HG03460 (cell line): ENCODE measurements at regions not wholly inside any gene's neighbourhood (a gene's known extent, or its start where the extent isn't known, plus 50 kb on each side); places are given as distances from the start of the nearest gene placed in this dataset.

Source experiments
- ATAC-seq: cut with Tn5 transposase; IDR thresholded peaks from one replicate; pipeline ENCODE4 v1.9.1; 2021; ENCODE audit not compliant: unreplicated experiment

DNA sequence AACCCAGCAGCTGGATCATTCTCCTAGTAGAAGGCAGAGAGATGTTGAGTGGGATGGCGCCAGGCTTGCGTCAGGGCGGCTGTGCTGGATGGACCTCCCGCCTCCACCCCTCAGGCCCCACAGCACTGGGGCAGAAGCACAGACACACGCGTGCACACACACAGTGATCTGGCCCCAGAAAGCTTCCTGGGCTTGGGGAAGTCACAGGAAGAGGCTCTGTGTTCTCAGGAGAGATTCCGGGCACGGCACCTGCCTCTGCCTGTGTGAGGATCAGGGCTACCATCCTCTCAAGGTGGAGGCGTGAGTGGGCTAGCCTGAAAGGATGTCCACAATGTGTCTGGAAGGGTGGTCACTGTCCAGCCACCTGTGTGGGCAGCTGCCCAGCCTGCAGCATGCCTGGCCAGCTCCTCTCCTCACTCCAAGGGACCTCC lies 229.8 kb upstream of the HS6ST1 start:
- ATAC-seq = no peak

DNA sequence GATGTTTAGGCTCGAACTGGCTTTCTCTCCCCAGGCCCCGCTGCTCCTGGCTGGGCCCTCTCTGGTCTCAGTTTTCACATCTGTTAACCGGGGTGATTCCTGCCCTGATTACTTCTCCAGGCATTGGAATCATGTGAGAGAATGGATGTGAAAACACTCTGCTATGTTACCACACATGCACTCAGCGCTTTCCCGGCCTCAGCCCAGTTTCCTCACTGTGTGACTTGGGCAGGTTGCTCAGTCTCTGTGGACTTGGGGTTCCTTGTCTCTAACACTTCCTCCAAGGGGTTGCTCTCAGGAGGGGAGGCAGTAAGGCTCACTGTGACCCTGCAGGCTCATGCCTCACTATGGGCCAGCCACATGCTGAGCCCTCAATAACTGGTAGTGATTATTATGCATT lies 230.4 kb upstream of the HS6ST1 start:
- ATAC-seq = no peak

DNA sequence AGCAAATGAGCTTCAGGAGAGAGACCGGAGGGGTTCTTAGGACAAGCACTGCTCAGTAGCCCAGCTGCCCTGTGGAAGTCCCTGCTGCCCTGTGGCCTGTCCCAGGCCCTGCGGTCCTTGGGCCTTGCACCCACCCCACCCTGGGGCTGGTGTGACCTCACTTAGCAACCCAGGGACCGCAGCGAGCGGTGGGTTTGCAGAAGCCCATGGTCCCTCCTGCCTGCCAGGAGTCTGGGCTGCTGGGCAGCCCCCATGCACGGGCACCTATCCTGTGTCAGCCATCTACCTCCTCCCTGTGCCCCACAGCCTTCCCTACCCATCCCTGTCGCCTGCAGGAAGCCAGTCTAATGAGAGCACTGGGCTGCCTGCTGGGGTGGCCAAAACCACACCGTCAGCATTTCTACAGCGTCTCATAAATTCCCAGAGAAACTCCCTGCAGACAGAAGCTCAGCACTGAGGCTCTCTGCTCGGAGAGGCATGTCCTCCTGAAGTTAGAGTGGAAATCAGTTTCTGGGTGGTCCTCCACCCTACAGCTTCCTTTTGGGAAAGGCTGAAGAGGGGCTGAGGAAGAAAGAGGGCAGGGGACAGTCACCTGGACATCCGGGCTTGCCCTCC lies 231.1 kb upstream of the HS6ST1 start:
- no peak for ATAC-seq

DNA sequence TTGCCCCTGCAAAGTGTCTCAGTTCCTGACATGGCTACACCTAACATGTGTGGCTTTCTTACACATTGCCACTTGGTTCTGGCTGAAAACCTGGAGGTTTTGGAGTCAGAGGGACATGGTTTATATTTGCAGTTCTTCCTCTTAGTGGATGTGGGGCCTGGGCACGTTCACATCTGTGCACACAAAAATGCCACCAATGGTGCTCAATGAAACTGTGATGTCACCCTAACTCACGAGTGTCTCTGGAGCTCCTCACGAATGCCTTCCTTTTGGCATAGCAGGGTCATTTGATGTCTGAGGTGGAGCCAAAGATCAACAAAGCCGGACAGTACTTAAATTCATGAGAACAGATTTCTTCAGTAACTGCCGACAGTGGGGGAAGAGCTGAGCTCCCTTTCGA lies 231.7 kb upstream of the HS6ST1 start:
- ATAC-seq = no peak

DNA sequence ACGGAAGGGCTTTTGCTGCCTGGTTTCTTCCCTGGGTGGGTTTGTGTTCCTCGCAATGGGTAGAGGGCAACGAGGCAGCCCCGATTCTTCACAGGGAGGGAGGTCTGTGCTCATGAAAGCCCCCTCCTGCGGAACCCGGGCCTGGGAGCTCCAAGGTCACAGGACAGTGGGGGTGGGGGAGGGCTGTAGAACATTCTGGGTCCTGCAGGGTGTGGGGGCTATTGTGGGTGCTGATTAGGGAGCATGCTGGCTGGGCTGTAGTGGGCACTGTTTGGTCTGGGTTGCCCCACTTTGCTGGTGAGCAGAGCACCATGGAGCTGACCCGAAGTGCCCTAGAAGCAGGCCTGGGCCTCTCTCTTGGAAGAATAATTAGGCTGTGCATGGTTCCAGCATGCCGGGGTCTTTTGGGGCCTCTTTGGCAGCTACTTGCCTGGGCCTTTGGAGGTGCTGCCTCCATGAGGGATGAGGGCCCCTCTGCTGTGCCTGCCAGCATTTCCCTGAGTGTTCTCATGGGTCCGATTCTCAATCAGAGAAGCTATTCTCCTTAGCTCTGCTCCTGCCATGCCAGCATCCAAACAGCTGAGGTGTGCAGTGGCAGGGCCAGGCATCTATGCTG lies 232.2 kb upstream of the HS6ST1 start:
- no peak for ATAC-seq

DNA sequence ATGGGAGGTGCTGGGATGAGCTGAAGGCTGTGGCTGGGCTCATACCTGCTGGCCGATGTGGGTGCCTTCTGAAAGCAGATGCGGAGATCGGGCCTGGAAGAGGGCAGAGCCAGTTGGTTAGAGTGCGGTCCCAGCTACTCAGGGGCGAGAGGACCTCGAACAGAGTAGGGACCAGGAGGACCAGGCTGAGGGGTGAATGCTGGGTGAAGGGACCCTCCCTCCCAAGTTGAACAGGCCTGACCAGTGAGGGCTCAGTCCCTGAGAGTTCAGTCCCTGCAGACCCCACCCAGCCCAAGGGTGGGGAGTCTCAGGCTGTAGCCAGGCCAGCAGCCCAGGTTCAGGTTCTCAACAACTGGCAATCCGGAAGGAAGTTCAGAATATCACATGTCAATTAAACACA lies 232.8 kb upstream of the HS6ST1 start:
- no peak for ATAC-seq

DNA sequence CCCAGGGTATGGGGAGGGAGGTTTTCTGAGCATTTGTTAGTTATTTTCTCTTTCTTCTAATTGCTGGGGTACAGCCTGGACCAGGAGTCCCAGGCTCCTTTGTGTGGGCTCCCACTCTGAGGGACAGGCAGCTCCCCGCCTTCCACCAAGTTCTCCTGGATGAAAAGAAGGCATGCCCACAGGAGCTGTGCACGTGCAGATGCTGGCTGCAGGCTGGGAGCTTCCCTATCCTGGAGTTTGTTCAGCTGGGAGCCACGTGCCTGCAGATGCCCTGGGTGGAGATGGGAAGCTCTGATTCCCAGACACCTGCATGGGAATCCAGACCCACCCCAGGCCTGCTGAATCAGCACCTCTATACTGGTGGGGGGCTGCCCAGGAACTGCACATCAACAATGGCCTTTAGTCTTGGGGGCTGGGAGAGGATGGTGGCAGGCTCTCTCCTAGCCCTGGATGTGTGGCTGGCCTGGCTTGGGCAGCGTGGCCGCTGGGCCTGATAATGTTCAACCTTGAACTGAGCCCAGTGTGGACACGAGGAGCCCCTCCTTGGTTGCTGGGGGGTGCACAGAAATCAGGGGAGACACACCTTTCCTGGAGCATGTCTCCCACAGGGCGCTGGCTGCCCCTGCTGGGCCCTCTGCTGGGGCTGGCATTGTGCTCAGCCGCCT lies 233.6 kb upstream of the HS6ST1 start:
- ATAC-seq = no peak

DNA sequence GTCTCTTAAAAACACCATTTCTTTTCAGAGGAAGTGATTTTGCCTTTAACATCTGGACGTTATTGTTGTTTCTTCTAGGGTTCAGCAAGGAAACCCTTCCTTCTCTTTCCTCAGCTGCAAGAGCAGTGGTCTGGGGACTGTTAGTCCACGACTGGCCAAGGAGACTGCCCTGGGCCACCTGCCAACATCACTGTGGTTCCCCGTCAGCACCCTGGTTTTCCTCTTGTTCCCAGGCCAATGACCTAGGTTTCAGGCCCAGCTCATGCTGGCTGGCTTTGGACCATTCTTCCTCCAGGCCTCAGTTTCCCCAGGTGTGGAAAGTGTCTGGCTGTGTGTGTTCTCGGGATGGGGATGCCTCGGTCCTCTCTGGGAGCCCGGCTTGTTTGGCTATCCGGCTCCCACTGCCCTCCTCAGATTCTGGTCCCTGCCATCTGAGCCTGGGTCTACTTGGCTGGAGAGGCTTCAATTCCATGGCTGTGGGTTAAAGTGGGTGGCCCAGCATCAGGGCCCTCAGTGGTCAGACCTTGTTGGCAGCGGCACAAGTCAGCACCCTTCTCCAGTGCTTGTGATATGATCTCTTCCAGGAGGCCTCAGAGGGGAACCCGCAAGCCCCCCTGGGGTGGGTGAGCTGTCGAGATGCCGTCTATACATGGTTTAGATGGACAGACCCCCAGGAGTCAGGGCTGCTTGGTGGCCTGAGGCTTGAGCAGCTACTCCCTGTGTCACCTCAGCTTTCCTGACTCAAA lies 234.3 kb upstream of the HS6ST1 start:
- no peak for ATAC-seq

DNA sequence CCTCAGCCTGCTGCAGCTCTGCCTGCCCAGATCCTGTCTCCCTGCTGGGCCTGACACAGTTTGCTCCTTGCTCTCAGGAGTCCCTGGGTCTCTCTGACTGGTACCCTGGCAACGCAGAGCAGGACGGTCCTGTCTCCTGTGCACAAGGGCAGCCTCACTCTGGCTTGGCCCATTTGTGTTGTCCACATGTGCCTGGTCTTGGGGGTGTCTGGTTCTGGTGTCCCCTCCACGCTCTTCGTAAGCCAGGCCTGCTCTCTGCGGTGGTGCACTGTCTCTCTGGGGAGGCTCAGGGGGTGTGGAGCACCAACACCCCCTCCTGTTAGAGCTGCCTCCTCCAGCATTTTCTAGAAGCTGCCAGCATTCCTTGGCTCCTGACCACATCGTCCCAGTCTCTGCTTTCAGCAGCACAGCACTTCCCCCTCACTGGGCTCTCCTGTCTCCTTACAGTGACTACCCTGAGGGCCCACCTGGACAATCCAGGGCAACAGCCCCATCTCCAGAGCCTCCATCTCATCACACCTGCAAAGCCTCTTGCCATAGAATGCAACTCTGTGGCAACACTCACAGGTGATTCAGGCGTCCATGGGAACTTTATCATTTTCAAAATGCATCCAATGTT lies 235.6 kb upstream of the HS6ST1 start:
- no peak for ATAC-seq

DNA sequence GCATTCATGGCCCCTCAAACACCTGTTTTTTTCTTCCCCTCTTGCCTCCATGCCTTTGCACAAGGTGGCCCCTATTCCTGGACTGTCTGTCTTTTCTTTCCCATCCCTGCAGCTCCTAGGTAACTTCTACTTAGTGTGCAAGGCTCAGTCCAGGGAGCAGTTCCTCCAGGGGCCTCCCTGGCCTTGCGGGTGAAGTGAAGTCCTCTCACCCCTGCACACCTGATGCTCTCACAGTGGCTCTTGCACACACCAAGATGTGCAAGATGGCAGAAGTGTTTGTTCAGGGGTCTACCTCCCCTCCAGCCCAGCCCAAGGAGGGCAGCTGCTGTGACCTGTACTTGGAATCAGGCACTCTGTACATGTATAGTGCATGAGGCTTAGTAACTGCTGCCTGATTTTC lies 236.8 kb upstream of the HS6ST1 start:
- ATAC-seq = no peak

DNA sequence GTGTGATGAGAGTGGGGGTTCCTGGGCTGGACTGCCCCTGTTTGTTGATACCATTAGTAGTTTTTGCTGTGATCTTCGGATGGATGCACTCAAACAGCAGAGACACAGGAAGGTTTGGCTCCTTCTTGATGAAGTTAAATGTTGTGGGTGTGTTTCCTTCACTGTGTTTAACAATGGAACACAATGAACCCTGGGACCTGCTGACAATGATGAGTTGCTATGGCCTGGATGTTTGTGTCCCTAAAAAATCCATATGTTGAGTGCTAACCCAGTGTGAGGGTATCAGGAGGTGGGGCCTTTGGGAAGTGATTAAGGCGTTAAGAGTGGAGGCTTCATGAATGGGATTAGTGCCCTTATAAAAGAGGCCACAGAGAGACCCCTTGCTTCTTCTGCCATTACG lies 237.4 kb upstream of the HS6ST1 start:
- no peak for ATAC-seq

DNA sequence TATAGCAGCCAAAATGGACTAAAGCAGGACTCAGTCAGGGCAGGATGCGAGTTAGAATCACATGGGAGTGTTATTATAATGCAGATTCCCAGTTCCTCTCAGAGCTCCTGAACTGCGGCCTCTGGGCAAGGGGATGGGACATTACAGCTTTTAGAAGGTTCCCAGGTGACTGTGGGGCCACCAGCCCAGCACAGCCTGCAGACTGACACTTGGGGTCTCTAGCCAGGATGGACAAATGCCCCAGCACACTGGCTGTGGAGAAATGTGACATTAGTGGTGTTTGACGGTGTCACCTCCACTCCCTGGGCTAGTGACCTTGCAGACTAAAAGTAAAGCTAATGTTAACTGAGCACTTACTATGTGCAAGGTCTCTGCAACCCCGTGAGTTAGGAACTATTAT lies 238.0 kb upstream of the HS6ST1 start:
- ATAC-seq = no peak

DNA sequence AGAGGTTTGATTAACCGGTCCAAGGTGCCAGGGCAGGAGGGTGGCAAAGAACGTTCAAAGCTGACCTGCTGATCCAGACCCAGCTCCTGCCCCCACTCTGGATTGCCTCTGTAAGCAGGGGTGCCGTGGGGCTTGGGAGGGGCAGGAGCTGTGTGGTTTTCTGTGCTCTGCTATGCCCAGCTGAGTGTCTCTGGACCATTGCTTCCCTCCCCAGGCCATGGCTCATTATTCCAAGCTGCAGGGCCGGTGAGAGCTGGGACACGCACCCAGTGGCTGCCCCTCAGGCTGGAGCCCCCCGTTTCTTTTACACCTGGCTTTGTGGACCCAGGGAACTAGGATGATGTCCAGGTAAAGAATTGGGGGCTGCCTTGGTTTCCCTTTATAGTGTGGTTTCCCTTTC lies 238.4 kb upstream of the HS6ST1 start:
- ATAC-seq = no peak

DNA sequence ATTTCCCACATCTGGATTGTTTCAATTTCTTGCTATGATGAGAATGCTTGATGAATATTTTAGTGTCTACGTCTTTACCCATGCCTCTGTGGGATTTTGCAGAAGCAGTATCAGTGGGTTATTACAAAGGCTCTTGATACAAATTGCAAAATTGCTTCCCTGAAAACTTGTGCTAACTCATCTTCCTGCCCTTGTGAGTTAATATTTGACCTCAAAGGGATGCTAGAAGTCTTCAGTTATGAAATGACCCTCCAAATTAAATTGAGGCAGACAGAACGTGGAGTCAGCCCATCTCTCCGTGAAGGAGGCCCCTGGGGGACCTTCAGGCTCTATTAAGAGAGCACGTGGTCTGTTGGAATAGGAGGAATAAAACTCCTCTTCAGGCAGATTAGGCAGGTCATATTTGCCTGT lies 239.2 kb upstream of the HS6ST1 start:
- no peak for ATAC-seq

DNA sequence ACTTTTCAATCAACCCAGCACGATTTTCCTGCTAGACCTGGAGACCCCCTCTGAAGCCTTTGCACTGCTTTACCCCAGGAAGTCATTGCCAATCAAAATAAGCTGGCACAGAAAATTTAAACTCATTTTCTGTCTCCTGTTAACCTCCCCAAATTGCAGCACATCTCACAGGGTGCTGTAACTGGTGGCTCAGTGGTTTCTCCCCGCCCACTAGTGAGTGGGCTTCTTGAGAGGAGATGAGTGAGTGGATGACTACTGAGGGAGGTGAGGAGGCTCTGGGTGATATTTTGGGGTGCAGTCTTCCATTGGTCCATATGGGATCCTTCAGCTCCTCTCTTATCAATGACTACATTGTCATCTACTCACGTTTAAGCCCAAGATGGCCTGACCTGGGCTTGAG lies 239.8 kb upstream of the HS6ST1 start:
- no peak for ATAC-seq

DNA sequence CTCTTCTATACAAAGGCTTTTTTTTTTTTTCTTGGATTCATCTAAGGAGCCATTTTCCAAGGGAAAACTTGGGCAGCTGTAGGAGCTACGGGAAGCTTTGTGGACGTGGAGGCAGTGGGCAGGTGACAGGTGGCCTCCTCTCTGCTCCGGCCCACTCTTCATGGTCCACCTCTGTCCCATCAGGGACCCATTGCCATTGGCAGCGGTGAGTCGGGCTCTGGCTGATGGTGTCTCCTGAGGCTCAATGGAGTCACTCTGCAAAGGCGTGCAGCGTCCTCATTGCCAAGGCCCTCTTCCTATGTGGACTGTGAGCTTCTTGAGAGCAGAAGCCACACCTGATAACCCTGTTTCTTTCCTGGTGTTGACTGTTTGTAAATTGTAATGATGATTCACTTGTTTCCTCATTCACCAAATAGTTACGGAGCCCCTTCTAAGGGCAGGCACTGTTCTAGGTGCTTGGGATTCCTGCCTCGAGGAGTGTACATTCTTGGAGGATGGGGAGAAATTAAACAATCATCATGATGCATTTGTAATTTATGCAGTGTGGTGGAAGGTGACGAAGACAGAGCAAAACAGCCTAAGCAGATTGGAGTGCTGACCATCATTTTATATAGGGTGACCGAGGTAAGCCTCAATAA lies 240.3 kb upstream of the HS6ST1 start:
- no peak for ATAC-seq

DNA sequence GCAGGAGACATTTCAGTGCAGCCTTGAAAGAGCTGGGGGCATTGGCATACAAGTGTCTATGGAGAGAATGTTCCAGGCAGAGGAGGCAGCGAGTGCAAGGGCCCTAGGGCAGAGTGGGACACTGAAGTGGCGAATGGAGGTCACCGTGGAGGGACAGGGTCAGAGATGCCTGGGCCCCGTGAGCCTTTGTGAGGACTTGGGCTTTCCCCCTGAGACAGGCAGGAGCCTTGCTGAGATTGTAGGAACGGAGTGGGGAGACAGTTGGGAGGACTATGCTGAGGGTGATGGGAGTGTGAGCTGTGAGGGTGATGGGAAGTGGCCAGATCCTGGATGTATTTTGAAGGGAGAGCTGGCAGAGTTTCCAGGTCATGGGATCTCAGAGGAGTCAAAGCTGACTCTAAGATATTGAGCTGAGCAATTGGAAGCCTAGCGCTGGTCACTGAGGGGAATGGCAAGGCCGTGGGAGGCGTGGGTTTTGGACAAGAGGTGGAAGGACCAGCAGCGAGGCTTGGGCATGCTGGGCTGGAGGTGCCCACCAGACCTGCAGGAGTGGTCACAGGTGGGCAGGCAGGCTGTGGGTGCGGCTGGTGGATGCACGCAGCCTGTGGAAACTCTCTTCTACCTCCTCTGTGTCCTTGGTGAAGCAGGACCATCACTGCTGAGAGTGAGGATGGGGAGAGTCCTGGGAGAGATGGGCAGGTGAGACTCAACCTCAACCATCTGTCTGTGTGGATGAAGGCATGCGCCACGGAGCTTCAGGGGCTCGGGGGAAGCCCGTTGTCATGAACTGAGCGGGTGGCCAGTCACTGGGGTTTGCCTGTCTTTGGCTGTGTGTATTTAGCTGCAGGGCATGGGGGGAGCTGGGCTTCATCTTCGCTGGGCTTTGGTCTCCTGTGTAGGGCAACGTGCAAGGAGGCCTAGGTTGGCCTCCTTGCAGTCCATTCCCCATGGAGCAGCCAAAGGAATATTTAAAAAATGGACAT lies 241.2 kb upstream of the HS6ST1 start:
- ATAC-seq = no peak

DNA sequence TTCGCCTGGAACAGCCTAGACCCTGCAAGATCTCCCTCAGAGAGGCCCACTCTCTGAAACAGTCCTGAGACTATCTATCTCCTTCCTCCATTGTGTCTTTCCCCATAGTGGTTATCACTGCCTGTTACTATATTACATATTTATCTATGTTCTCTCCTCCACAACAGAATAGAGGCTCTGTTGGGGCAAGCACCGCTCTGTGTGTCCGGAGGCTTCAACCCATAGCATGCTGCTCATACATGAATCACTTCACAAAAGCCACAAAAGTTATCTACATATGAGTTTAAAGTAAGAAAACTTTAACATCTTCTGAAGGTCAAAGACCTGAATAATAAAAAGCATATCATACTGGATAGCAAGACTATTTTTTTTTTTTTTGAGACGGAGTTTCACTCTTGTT lies 242.1 kb upstream of the HS6ST1 start:
- ATAC-seq = no peak

DNA sequence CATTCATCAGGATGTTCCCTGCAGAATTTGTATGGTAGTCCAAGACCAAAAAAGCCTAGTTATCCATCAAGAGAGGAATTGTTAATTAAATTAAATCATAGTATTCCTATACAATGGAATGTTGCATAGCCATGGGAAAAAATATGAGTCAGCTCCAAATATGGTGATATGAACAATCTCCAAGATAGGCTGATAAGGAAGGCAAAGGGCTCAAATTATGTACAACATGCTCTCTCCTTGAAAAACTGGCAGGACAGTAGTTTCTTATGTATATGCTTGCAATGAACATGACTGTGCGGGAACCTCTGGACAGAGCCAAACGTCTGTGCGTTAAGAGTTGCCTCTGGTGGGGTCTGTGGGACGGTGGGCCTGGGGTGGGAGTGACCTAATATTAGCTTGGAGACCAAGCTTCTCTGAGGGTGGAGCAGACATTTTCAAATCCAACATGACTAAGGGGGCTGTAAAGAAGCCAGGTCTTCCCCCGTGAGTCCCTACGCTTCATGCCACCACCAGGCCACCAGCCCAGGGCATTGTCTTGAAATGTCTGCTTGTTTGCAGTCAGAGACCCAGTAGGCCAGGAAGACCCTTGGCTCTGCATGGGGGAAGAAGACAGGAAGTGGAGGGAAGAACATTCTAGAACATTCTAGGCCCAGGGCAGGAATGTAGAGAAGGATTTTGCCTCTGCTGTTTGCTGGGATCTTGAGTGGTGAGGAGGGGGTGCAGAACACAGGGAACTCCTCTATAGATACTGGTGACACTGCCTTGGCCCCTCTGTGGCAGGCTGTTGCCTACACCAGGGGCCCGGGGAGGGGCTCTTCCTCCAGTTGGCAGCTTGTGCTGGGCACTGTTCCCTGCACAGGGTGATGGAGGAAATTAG lies 244.0 kb upstream of the HS6ST1 start:
- no peak for ATAC-seq
